Endothelial cell of umbilical vein (primary cell): ENCODE measurements at regions not wholly inside any gene's neighbourhood (a gene's known extent, or its start where the extent isn't known, plus 50 kb on each side); places are given as distances from the start of the nearest gene placed in this dataset.

Source experiments
- BruUV-seq: library from RNA; stranded (reverse); fragments of 400-500 nt; replicated peaks from 2 replicates; lab custom pipeline; 2021; lab: Mats Ljungman, UMichigan
- CTCF ChIA-PET: fragments of 300-600, 350-600 bp; sonication (Branson Sonifier 250); formaldehyde crosslinking; loops from one replicate; lab custom pipeline; 2021; ENCODE audit warnings: antibody characterized with exemption, inconsistent platforms; lab: Charles Lee
- POLR2A ChIA-PET: fragments of 300-600, 350-600 bp; sonication (Branson Sonifier 250); formaldehyde crosslinking; loops from one replicate; lab custom pipeline; 2021; ENCODE audit warnings: antibody characterized with exemption, inconsistent platforms; lab: Charles Lee
- DNase-seq: peaks from one replicate; pipeline ENCODE4 v3.0.0-alpha.2; 2011; ENCODE audit warnings: low read depth, low spot score
- FAIRE-seq: peaks from 2 replicates; lab custom pipeline; 2011; peaks lifted over from hg19 to GRCh38; lab: Jason Lieb, UNC
- H2AFZ ChIP-seq: 2 replicates; pipeline ENCODE4 v1.6.0; 2012; ENCODE audit warnings: low read depth, low read length, control low read depth, inconsistent platforms
- H3K27ac ChIP-seq: 2 replicates; pipeline ENCODE4 v1.5.1; 2011; ENCODE audit warnings: low read depth, mild to moderate bottlenecking, control low read depth, low read length, moderate library complexity; ENCODE audit not compliant: insufficient read depth
- H3K27me3 ChIP-seq, 2 experiments: 2 replicates each; pipeline versions ENCODE4 v1.6.0 to v1.6.1; 2011; ENCODE audit warnings: low read length in 2 of 2, mixed read lengths in 1 of 2; ENCODE audit not compliant: control insufficient read depth in 2 of 2, insufficient read depth in 2 of 2
- H3K36me3 ChIP-seq, 2 experiments: 2 replicates in 1 of 2; 3 replicates in 1 of 2; pipeline ENCODE4 v1.5.1; 2011; ENCODE audit warnings: low read length in 2 of 2, mild to moderate bottlenecking in 1 of 2, moderate library complexity in 1 of 2; ENCODE audit not compliant: control insufficient read depth in 2 of 2, insufficient read depth in 2 of 2; ENCODE audit errors: extremely low read depth in 1 of 2
- H3K4me1 ChIP-seq: 3 replicates; pipeline ENCODE4 v1.5.1; 2011; ENCODE audit warnings: mild to moderate bottlenecking, low read length; ENCODE audit not compliant: control insufficient read depth, insufficient read depth; ENCODE audit errors: extremely low read depth
- H3K4me2 ChIP-seq: 2 replicates; pipeline ENCODE4 v1.6.1; 2011; ENCODE audit warnings: low read length, control low read depth, mixed read lengths; ENCODE audit not compliant: insufficient read depth
- H3K4me3 ChIP-seq, 3 experiments: fragments of 200-600 bp in 1 of 3; sonication (generic), shearing (Covaris generic) in 1 of 3; replicated peaks in 1 of 3; 2 replicates each; pipeline ENCODE4 v1.5.1; 2011 to 2016; ENCODE audit warnings: control low read depth in 3 of 3, low read length in 3 of 3, mild to moderate bottlenecking in 2 of 3, inconsistent platforms in 1 of 3, low read depth in 1 of 3, moderate library complexity in 1 of 3; ENCODE audit not compliant: insufficient read depth in 1 of 3
- H3K79me2 ChIP-seq: 2 replicates; pipeline ENCODE4 v1.6.0; 2012; ENCODE audit warnings: low read length, inconsistent platforms; ENCODE audit not compliant: control insufficient read depth, insufficient read depth
- H3K9ac ChIP-seq: replicated peaks from 2 replicates; pipeline ENCODE3; 2011; ENCODE audit warnings: low read length, control low read depth; ENCODE audit not compliant: insufficient read depth; ENCODE audit errors: extremely low read depth
- H3K9me1 ChIP-seq: replicated peaks from 3 replicates; pipeline ENCODE4 v1.6.0; 2011; ENCODE audit warnings: mild to moderate bottlenecking, low read length; ENCODE audit not compliant: control insufficient read depth, insufficient read depth; ENCODE audit errors: extremely low read depth
- H3K9me3 ChIP-seq: replicated peaks from 2 replicates; pipeline ENCODE4 v1.5.1; 2012; ENCODE audit warnings: low read length, inconsistent platforms; ENCODE audit not compliant: control insufficient read depth, insufficient read depth
- H4K20me1 ChIP-seq: replicated peaks from 2 replicates; pipeline ENCODE3; 2011; ENCODE audit warnings: mild to moderate bottlenecking, low read length; ENCODE audit not compliant: control insufficient read depth, insufficient read depth; ENCODE audit errors: extremely low read depth
- EZH2 ChIP-seq: IDR thresholded peaks from 2 replicates; pipeline ENCODE4 v1.6.1; 2012; ENCODE audit warnings: borderline replicate concordance, low read depth, mild to moderate bottlenecking, moderate library complexity, low read length, inconsistent platforms; ENCODE audit not compliant: severe bottlenecking
- FOS ChIP-seq: IDR thresholded peaks from 2 replicates; pipeline ENCODE4 v1.6.1; 2011; ENCODE audit warnings: mild to moderate bottlenecking, low read length, moderate library complexity, borderline replicate concordance; ENCODE audit not compliant: insufficient read depth
- GATA2 ChIP-seq: IDR thresholded peaks from 2 replicates; pipeline ENCODE4 v1.7.0; 2011; ENCODE audit warnings: low read depth, mild to moderate bottlenecking, moderate library complexity, mixed read lengths, low read length; ENCODE audit not compliant: insufficient read length, insufficient read depth
- JUN ChIP-seq: IDR thresholded peaks from 2 replicates; pipeline ENCODE4 v1.6.1; 2011; ENCODE audit warnings: borderline replicate concordance, low read depth; ENCODE audit not compliant: insufficient read length, insufficient read depth
- MYC ChIP-seq: IDR thresholded peaks from one replicate; pipeline ENCODE4 v1.6.1; 2011; ENCODE audit warnings: mild to moderate bottlenecking, low read depth, low read length
- POLR2A ChIP-seq: IDR thresholded peaks from 2 replicates; pipeline ENCODE4 v1.6.1; 2012; ENCODE audit warnings: low read depth, mild to moderate bottlenecking, control low read depth, low read length
- POLR2AphosphoS5 ChIP-seq: IDR thresholded peaks from 2 replicates; pipeline ENCODE4 v1.6.1; 2012; ENCODE audit warnings: low read depth, mild to moderate bottlenecking, control low read depth, low read length, moderate library complexity; ENCODE audit not compliant: insufficient read depth
- dilution Hi-C: fragments of 300-500 bp; cut with MboI; formaldehyde crosslinking; loops from one replicate; pipeline ENCODE4 v1.15.0; 2019; ENCODE audit warnings: low sequenced_read_pairs; ENCODE audit not compliant: extremely low pct_ligation_motif_present
- intact Hi-C: fragments of 100-400 bp; cut with micrococcal nuclease; formaldehyde crosslinking; loops from one replicate; pipeline ENCODE4 v1.10.0; 2022
- TF ChIP-seq, protein P1 (sequence below), 2 donors: IDR thresholded peaks; 1 replicate in 1 of 2; 2 replicates in 1 of 2; pipeline ENCODE4 v1.5.1; 2011; ENCODE audit warnings: low read length in 2 of 2, mild to moderate bottlenecking in 2 of 2, moderate library complexity in 2 of 2, control low read depth in 1 of 2, inconsistent platforms in 1 of 2, low read depth in 1 of 2; ENCODE audit not compliant: insufficient read depth in 1 of 2; ENCODE audit errors: extremely low read depth in 1 of 2
- TF ChIP-seq, protein P2 (sequence below): IDR thresholded peaks from 2 replicates; pipeline ENCODE4 v1.6.1; 2011; ENCODE audit not compliant: insufficient read depth, insufficient read length

DNA sequence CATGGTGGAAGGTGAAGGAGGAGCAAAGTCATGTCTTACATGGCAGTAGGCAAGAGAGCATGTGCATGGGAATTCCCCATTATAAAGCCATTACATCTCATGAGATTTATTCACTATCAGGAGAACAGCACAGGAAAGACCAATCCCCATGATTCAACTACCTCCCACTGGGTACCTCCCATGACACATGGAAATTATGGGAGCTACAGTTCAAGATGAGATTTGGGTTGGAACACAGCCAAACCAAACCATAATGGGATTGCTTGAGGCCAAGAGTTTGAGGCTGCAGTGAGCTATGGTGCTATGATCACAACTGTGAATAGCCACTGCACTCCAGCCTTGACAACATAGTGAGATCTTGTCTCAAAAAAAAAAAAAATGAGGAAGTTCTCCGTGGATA is 581.8 kb downstream of the TAF11L14 start:
- Histone ChIP-seq H3K36me3 (no peaks in the 10 kb centered on the region), H2AFZ (no peak overlapping the region), H3K27ac (no peak overlapping the region), H3K27me3 (no peaks in the 10 kb centered on the region), H3K4me2 (no peak overlapping the region), H3K79me2 (no peaks in the 10 kb centered on the region), H3K9ac (no peak overlapping the region), H4K20me1 (no peaks in the 10 kb centered on the region), H3K4me3 (no peak overlapping the region), H3K9me1 (no peaks in the 10 kb centered on the region), H3K9me3 (peaks cover 1% of the 10 kb centered on the region), H3K4me1 (no peaks in the 10 kb centered on the region)
- intact Hi-C loops, result no loop called here
- ChIA-PET CTCF (no interaction called here), POLR2A (no interaction called here)
- dilution Hi-C loops, result no loop called here
- no TSS peak for BruUV-seq
- DNase-seq (no peak), FAIRE-seq (no peak)
- no peak for TF ChIP-seq JUN
- no peak for TF ChIP-seq POLR2AphosphoS5

- POLR2A ChIA-PET, result no interaction called here
- DNase-seq, result no peak
- Histone ChIP-seq H3K27me3 (no peaks in the 10 kb centered on the region), H3K36me3 (no peaks in the 10 kb centered on the region), H3K9ac (no peak overlapping the region), H3K4me1 (no peaks in the 10 kb centered on the region), H3K4me2 (no peak overlapping the region), H3K27ac (no peak overlapping the region), H3K4me3 (no peak overlapping the region), H3K9me3 (peaks cover 1% of the 10 kb centered on the region), H3K79me2 (no peaks in the 10 kb centered on the region), H2AFZ (no peak overlapping the region), H3K9me1 (no peaks in the 10 kb centered on the region), H4K20me1 (no peaks in the 10 kb centered on the region)
- TF ChIP-seq GATA2, result no peak
- no peak for TF ChIP-seq POLR2A
- TF ChIP-seq, protein P1, sequence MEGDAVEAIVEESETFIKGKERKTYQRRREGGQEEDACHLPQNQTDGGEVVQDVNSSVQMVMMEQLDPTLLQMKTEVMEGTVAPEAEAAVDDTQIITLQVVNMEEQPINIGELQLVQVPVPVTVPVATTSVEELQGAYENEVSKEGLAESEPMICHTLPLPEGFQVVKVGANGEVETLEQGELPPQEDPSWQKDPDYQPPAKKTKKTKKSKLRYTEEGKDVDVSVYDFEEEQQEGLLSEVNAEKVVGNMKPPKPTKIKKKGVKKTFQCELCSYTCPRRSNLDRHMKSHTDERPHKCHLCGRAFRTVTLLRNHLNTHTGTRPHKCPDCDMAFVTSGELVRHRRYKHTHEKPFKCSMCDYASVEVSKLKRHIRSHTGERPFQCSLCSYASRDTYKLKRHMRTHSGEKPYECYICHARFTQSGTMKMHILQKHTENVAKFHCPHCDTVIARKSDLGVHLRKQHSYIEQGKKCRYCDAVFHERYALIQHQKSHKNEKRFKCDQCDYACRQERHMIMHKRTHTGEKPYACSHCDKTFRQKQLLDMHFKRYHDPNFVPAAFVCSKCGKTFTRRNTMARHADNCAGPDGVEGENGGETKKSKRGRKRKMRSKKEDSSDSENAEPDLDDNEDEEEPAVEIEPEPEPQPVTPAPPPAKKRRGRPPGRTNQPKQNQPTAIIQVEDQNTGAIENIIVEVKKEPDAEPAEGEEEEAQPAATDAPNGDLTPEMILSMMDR (IDR thresholded peaks at IDR 0.05; ENCODE audit: extremely low read depth in 1 of 2, insufficient read depth in 1 of 2, low read depth in 1 of 2, low read length in 2 of 2), result no peak
- TF ChIP-seq, protein P2, sequence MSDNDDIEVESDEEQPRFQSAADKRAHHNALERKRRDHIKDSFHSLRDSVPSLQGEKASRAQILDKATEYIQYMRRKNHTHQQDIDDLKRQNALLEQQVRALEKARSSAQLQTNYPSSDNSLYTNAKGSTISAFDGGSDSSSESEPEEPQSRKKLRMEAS, result no peak
- TF ChIP-seq FOS, result no peak
- TF ChIP-seq POLR2AphosphoS5, result no peak
- TF ChIP-seq EZH2, result no peak
- TF ChIP-seq MYC, result no peak
- TF ChIP-seq JUN, result no peak
- CTCF ChIA-PET, result no interaction called here
- intact Hi-C loops (no loop called here), dilution Hi-C loops (no loop called here)
- no peak for FAIRE-seq
- BruUV-seq, result no TSS peak
Measured at GRCh38 chr5:18216729-18217128, 582.5 kb downstream of the TAF11L14 start.
